Loucy (cell line): ENCODE measurements at regions not wholly inside any gene's neighbourhood (a gene's known extent, or its start where the extent isn't known, plus 50 kb on each side); places are given as distances from the start of the nearest gene placed in this dataset.

Experiments
- EZH2phosphoT487 ChIP-seq: fragments of 200-600 bp; IDR thresholded peaks from 2 replicates; pipeline ENCODE4 v1.6.1; 2018; ENCODE audit warnings: antibody characterized with exemption, mild to moderate bottlenecking, moderate library complexity, borderline replicate concordance
- TF ChIP-seq, protein P1 (sequence below): fragments of 200-600 bp; sonication (generic); conservative IDR thresholded peaks from 2 replicates; pipeline ENCODE4 v1.5.1; 2014; ENCODE audit warnings: mild to moderate bottlenecking, antibody characterized with exemption, low read length

DNA sequence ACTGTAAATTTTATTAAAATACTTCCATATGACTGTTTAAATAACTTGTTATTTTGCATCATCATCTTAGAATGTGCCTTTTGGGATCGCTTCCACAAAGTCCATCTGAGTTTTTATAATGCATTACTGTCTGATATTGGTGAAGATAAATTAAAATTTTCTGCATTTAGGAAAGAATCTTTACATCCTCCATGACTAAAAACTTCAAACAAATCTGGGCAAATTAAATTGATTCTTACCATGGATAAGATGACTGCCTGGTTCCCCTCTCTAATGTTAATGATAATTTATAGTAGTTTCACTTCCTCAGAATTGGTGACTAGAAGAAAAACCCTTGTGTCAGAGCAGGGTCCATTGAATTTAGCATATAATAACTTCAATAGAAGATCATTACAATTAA, 94.7 kb upstream of the SLC38A4 start:
- TF ChIP-seq, protein P1, sequence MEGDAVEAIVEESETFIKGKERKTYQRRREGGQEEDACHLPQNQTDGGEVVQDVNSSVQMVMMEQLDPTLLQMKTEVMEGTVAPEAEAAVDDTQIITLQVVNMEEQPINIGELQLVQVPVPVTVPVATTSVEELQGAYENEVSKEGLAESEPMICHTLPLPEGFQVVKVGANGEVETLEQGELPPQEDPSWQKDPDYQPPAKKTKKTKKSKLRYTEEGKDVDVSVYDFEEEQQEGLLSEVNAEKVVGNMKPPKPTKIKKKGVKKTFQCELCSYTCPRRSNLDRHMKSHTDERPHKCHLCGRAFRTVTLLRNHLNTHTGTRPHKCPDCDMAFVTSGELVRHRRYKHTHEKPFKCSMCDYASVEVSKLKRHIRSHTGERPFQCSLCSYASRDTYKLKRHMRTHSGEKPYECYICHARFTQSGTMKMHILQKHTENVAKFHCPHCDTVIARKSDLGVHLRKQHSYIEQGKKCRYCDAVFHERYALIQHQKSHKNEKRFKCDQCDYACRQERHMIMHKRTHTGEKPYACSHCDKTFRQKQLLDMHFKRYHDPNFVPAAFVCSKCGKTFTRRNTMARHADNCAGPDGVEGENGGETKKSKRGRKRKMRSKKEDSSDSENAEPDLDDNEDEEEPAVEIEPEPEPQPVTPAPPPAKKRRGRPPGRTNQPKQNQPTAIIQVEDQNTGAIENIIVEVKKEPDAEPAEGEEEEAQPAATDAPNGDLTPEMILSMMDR: no peak
- no peak for TF ChIP-seq EZH2phosphoT487
